ENCODE measurements at regions not wholly inside any gene's neighbourhood (a gene's known extent, or its start where the extent isn't known, plus 50 kb on each side); places are given as distances from the start of the nearest gene placed in this dataset.

DNA sequence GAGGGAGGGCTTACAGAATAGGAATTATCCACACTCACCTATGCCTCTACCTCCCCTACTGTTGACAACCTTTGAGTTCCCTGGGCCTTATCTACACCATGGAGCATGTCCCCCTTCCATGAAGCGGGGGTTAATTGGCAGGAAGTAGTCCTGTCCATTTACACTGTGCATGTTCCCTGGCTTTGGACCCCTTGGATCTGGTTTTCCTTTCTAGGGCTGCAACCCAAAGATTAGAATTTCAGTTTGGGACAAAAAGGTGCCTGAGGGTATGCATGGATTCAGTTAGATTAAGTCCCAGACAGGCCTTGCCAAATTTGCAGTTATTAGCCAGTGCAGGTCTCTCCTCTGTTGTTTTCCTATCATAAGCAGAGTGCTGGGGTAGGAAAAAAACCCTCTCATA lies 180.3 kb downstream of the CMPK2 start:
- no peak for TF ChIP-seq CTCF (conservative IDR thresholded peaks at IDR 0.05)
- TF ChIP-seq ZFX (IDR thresholded peaks at IDR 0.05): no peak
